ENCODE measurements at regions not wholly inside any gene's neighbourhood (a gene's known extent, or its start where the extent isn't known, plus 50 kb on each side); places are given as distances from the start of the nearest gene placed in this dataset.

GRCh38 chr18:22570492-22570891 lies 152.8 kb upstream of the CTAGE1 start:
- no peak overlapping the region for H3K27ac ChIP-seq
- no peaks in the 10 kb centered on the region for H3K27me3 ChIP-seq (replicated peaks)
- H3K36me3 ChIP-seq (replicated peaks) = no peaks in the 10 kb centered on the region
- H3K4me3 ChIP-seq (ENCODE audit: low read depth, low read length) = no peak overlapping the region
- DNase-seq = no peak
- TF ChIP-seq, protein P1, sequence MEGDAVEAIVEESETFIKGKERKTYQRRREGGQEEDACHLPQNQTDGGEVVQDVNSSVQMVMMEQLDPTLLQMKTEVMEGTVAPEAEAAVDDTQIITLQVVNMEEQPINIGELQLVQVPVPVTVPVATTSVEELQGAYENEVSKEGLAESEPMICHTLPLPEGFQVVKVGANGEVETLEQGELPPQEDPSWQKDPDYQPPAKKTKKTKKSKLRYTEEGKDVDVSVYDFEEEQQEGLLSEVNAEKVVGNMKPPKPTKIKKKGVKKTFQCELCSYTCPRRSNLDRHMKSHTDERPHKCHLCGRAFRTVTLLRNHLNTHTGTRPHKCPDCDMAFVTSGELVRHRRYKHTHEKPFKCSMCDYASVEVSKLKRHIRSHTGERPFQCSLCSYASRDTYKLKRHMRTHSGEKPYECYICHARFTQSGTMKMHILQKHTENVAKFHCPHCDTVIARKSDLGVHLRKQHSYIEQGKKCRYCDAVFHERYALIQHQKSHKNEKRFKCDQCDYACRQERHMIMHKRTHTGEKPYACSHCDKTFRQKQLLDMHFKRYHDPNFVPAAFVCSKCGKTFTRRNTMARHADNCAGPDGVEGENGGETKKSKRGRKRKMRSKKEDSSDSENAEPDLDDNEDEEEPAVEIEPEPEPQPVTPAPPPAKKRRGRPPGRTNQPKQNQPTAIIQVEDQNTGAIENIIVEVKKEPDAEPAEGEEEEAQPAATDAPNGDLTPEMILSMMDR (IDR thresholded peaks at IDR 0.05; ENCODE audit: low read depth, low read length, missing control alignments) = no peak
- in situ Hi-C loops (cut with HindIII; ENCODE audit: low pct_ligation_motif_present, low sequenced_read_pairs) = loop anchor here (25.0 kb wide), 1 partner anchor 383 kb away; no protein-coding TSS in a partner anchor

DNA sequence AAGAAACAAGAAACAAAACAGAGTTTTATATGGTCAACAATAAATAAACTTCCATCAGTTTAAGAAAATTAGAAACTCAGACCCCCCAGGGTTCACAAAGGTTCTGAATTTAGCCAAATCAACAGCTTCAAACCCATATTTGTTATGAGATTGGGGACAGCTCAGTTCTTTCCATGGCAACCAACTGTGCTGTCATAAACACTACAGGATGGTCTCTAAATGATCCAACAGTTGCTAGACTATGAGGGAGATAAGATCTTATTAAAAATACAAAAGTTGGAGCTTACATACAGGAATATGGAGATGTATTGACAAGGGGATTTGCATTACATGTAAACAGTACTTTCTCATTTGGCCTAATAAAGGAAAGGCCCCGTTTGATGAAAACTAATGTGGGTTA lies 154.6 kb upstream of the CTAGE1 start:
- TF ChIP-seq, protein P1 (IDR thresholded peaks at IDR 0.05; ENCODE audit: low read depth, low read length, missing control alignments) = no peak
- H3K36me3 ChIP-seq (replicated peaks) = no peaks in the 10 kb centered on the region
- peak; percentile 59 for DNase-seq
- H3K27ac ChIP-seq = no peak overlapping the region
- no peak overlapping the region for H3K4me3 ChIP-seq (ENCODE audit: low read depth, low read length)
- in situ Hi-C loops (cut with HindIII; ENCODE audit: low pct_ligation_motif_present, low sequenced_read_pairs) = loop anchor here (25.0 kb wide), 1 partner anchor 385 kb away; no protein-coding TSS in a partner anchor
- H3K27me3 ChIP-seq (replicated peaks) = no peaks in the 10 kb centered on the region

- Histone ChIP-seq H3K4me3 (ENCODE audit: low read depth, low read length) (no peak overlapping the region), H3K27ac (no peak overlapping the region), H3K36me3 (replicated peaks) (no peaks in the 10 kb centered on the region), H3K27me3 (replicated peaks) (no peaks in the 10 kb centered on the region)
- in situ Hi-C loops (cut with HindIII; ENCODE audit: low pct_ligation_motif_present, low sequenced_read_pairs) = no loop called here
- TF ChIP-seq, protein P1 (IDR thresholded peaks at IDR 0.05; ENCODE audit: low read depth, low read length, missing control alignments) = no peak
- no peak for DNase-seq
These were observed 161.6 kb upstream of the CTAGE1 start for GRCh38 chr18:22579271-22579670.

DNA sequence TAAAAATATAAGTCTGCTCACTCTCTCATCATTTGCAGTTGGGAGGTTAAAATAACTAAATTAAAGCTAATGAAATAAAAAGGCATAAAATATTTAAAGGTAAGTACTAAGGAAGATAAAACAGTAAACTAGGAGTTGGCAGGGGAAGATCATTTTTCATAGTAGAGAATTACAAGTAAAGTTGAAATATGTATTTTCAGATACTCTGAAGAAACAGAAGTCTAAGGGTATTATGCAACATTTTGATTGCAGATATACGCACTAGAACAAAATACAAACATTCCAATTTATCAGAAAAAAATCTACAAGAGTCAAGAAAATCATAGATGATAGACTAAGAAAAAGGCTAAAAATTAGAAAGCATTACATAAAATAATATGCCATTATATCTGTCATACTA lies 167.6 kb upstream of the CTAGE1 start:
- Histone ChIP-seq H3K27me3 (replicated peaks) (no peaks in the 10 kb centered on the region), H3K27ac (no peak overlapping the region), H3K4me3 (ENCODE audit: low read depth, low read length) (no peak overlapping the region), H3K36me3 (replicated peaks) (no peaks in the 10 kb centered on the region)
- TF ChIP-seq, protein P1 (IDR thresholded peaks at IDR 0.05; ENCODE audit: low read depth, low read length, missing control alignments) = no peak
- DNase-seq = no peak
- in situ Hi-C loops (cut with HindIII; ENCODE audit: low pct_ligation_motif_present, low sequenced_read_pairs) = no loop called here

- Histone ChIP-seq H3K27ac (no peak overlapping the region), H3K36me3 (replicated peaks) (no peaks in the 10 kb centered on the region), H3K4me3 (ENCODE audit: low read depth, low read length) (no peak overlapping the region), H3K27me3 (replicated peaks) (no peaks in the 10 kb centered on the region)
- DNase-seq = no peak
- in situ Hi-C loops (cut with HindIII; ENCODE audit: low pct_ligation_motif_present, low sequenced_read_pairs) = no loop called here
- TF ChIP-seq, protein P1 (IDR thresholded peaks at IDR 0.05; ENCODE audit: low read depth, low read length, missing control alignments) = no peak
These were observed 168.1 kb upstream of the CTAGE1 start for GRCh38 chr18:22585821-22586220.

DNA sequence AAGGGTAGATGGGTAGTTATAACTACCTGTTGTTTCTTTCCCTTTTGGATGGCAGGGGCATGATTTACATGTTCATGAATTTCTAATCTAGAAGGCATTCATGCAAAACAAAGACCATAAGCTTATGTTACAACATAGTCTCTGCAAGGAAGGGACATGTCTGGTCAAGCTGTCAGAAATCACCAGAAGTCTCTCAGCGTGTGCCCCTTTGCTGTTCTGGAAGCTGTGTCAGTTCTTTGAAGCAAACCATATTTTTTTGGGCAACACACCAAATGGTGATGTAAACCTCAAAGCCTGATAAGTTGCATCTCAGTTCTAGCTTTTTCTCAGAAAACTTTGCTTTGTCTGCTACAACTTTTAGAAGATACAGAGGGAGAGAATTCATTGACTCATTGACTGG lies 173.5 kb upstream of the CTAGE1 start:
- Histone ChIP-seq H3K4me3 (ENCODE audit: low read depth, low read length) (no peak overlapping the region), H3K27me3 (replicated peaks) (no peaks in the 10 kb centered on the region), H3K36me3 (replicated peaks) (no peaks in the 10 kb centered on the region), H3K27ac (peak overlapping the region; percentile 52)
- TF ChIP-seq, protein P1 (IDR thresholded peaks at IDR 0.05; ENCODE audit: low read depth, low read length, missing control alignments) = no peak
- DNase-seq = peak; percentile 93
- in situ Hi-C loops (cut with HindIII; ENCODE audit: low pct_ligation_motif_present, low sequenced_read_pairs) = no loop called here
